ENCODE measurements at regions not wholly inside any gene's neighbourhood (a gene's known extent, or its start where the extent isn't known, plus 50 kb on each side); places are given as distances from the start of the nearest gene placed in this dataset.

DNA sequence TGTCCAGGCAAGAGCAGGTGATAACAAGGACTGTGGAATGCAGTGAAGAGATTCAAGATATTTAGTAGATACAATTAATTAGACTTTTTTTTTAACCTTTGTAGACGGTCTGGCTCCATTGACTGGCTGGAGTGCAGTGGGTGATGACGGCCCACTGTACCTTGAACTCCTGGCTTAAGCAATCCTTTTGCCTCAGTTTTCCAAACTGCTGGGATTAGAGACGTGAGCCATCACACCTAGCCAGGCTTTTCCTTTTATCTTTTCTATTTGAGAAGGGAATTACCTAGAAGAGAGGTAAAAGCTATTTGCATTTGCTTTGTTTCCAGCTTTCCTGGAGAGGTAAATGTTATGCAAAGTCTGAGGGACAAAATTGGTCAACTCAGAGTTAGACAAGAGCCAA is 213.0 kb upstream of the MAGI2 start:
- H3K4me2 ChIP-seq (ENCODE audit: low read depth, low read length, poor library complexity, severe bottlenecking): no peak overlapping the region
- no peak overlapping the region for H3K9ac ChIP-seq (ENCODE audit: low read depth, low read length, poor library complexity, severe bottlenecking)
- H3K36me3 ChIP-seq (ENCODE audit: insufficient read depth, low read length): no peaks in the 10 kb centered on the region
- H4K20me1 ChIP-seq (ENCODE audit: insufficient read depth, low read length, poor library complexity, severe bottlenecking): no peaks in the 10 kb centered on the region
- H3K9me2 ChIP-seq (replicated peaks; ENCODE audit: low read depth, low read length): no peaks in the 10 kb centered on the region
- H3F3A ChIP-seq (ENCODE audit: low read depth): no peaks in the 10 kb centered on the region
- no peaks in the 10 kb centered on the region for H3K27me3 ChIP-seq (ENCODE audit: insufficient read depth, low read length, poor library complexity, severe bottlenecking)
- H2AFZ ChIP-seq (ENCODE audit: low read length): no peak overlapping the region
- H3K79me2 ChIP-seq (ENCODE audit: insufficient read depth, low read length): no peaks in the 10 kb centered on the region
- no peaks in the 10 kb centered on the region for H3K4me1 ChIP-seq (ENCODE audit: insufficient read depth, low read length, poor library complexity, severe bottlenecking)
- TF ChIP-seq, protein P1, sequence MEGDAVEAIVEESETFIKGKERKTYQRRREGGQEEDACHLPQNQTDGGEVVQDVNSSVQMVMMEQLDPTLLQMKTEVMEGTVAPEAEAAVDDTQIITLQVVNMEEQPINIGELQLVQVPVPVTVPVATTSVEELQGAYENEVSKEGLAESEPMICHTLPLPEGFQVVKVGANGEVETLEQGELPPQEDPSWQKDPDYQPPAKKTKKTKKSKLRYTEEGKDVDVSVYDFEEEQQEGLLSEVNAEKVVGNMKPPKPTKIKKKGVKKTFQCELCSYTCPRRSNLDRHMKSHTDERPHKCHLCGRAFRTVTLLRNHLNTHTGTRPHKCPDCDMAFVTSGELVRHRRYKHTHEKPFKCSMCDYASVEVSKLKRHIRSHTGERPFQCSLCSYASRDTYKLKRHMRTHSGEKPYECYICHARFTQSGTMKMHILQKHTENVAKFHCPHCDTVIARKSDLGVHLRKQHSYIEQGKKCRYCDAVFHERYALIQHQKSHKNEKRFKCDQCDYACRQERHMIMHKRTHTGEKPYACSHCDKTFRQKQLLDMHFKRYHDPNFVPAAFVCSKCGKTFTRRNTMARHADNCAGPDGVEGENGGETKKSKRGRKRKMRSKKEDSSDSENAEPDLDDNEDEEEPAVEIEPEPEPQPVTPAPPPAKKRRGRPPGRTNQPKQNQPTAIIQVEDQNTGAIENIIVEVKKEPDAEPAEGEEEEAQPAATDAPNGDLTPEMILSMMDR (conservative IDR thresholded peaks at IDR 0.05; ENCODE audit: low read length): no peak
- no peak for TF ChIP-seq EZH2phosphoT487 (IDR thresholded peaks at IDR 0.05; ENCODE audit: borderline replicate concordance)
- no peak overlapping the region for H3K4me3 ChIP-seq (ENCODE audit: low read length, poor library complexity, severe bottlenecking)
- no peaks in the 10 kb centered on the region for H3K9me3 ChIP-seq (ENCODE audit: insufficient read depth, low read depth, low read length)

DNA sequence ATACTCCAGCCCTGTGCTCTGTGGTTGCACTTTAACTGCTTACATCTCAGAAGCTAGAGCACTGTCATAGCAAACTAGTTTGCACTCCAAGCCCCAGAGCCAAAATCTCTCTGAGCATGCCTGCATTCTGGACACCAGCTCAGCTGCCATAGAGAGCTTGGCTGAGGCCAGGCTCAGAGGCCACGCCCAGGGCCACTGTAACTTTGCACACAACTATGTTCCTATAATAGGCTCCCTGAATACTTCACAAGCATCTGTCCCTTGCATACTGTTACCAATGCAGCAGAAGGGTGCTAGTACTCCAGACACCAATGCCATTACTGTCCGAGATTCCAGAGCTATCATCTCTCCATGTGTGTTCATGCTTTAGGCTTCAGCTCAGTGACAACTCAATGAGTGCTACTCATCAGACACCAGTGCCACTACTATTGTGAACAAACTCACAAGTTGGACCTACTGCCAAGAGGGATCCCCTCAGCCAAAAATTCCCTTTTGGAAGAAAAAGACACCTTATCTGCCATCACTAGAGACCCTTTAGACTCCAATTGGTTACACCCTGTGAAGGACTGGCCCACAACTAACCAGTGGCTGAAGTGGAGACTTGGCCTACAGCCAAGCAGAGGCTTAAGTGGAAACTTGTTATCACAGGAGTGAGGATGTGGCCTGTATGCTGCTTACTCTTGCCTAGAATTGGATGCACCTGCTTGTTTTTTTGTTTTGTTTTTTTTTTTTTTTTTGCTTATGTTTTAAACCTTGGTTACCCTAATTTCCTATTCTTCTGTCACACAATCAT is 211.6 kb upstream of the MAGI2 start:
- H3K4me2 ChIP-seq (ENCODE audit: low read depth, low read length, poor library complexity, severe bottlenecking): no peak overlapping the region
- H3K4me3 ChIP-seq (ENCODE audit: low read length, poor library complexity, severe bottlenecking): no peak overlapping the region
- no peaks in the 10 kb centered on the region for H3K9me2 ChIP-seq (replicated peaks; ENCODE audit: low read depth, low read length)
- H2AFZ ChIP-seq (ENCODE audit: low read length): no peak overlapping the region
- no peaks in the 10 kb centered on the region for H4K20me1 ChIP-seq (ENCODE audit: insufficient read depth, low read length, poor library complexity, severe bottlenecking)
- no peaks in the 10 kb centered on the region for H3K4me1 ChIP-seq (ENCODE audit: insufficient read depth, low read length, poor library complexity, severe bottlenecking)
- H3K27me3 ChIP-seq (ENCODE audit: insufficient read depth, low read length, poor library complexity, severe bottlenecking): no peaks in the 10 kb centered on the region
- H3K36me3 ChIP-seq (ENCODE audit: insufficient read depth, low read length): no peaks in the 10 kb centered on the region
- no peaks in the 10 kb centered on the region for H3K9me3 ChIP-seq (ENCODE audit: insufficient read depth, low read depth, low read length)
- TF ChIP-seq, protein P1 (conservative IDR thresholded peaks at IDR 0.05; ENCODE audit: low read length): no peak
- no peak for TF ChIP-seq EZH2phosphoT487 (IDR thresholded peaks at IDR 0.05; ENCODE audit: borderline replicate concordance)
- no peaks in the 10 kb centered on the region for H3F3A ChIP-seq (ENCODE audit: low read depth)
- H3K9ac ChIP-seq (ENCODE audit: low read depth, low read length, poor library complexity, severe bottlenecking): no peak overlapping the region
- H3K79me2 ChIP-seq (ENCODE audit: insufficient read depth, low read length): no peaks in the 10 kb centered on the region

DNA sequence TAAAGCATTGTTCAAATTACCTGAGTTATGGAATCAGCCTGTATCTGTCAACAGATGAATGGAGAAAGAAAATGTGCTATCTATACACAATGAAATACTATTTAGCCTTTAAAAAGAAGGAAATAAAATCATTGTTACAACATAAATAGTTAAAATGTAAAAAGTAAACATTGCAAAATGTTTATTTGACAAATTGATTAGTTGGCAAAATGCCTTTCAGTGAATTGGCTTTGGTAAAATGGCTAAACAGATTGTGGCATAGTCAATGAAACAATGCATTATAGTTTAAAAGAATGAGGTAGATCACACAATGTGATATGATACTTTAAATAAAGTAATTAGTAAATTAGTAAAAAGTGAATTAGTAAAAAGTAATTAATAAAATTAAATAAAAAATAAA is 204.8 kb upstream of the MAGI2 start:
- H3K4me1 ChIP-seq (ENCODE audit: insufficient read depth, low read length, poor library complexity, severe bottlenecking): no peaks in the 10 kb centered on the region
- no peaks in the 10 kb centered on the region for H4K20me1 ChIP-seq (ENCODE audit: insufficient read depth, low read length, poor library complexity, severe bottlenecking)
- H3F3A ChIP-seq (ENCODE audit: low read depth): no peaks in the 10 kb centered on the region
- no peaks in the 10 kb centered on the region for H3K79me2 ChIP-seq (ENCODE audit: insufficient read depth, low read length)
- no peak overlapping the region for H2AFZ ChIP-seq (ENCODE audit: low read length)
- no peak overlapping the region for H3K9ac ChIP-seq (ENCODE audit: low read depth, low read length, poor library complexity, severe bottlenecking)
- TF ChIP-seq, protein P1 (conservative IDR thresholded peaks at IDR 0.05; ENCODE audit: low read length): no peak
- TF ChIP-seq EZH2phosphoT487 (IDR thresholded peaks at IDR 0.05; ENCODE audit: borderline replicate concordance): no peak
- H3K4me3 ChIP-seq (ENCODE audit: low read length, poor library complexity, severe bottlenecking): no peak overlapping the region
- H3K27me3 ChIP-seq (ENCODE audit: insufficient read depth, low read length, poor library complexity, severe bottlenecking): no peaks in the 10 kb centered on the region
- H3K9me3 ChIP-seq (ENCODE audit: insufficient read depth, low read depth, low read length): no peaks in the 10 kb centered on the region
- no peaks in the 10 kb centered on the region for H3K9me2 ChIP-seq (replicated peaks; ENCODE audit: low read depth, low read length)
- H3K4me2 ChIP-seq (ENCODE audit: low read depth, low read length, poor library complexity, severe bottlenecking): no peak overlapping the region
- H3K36me3 ChIP-seq (ENCODE audit: insufficient read depth, low read length): no peaks in the 10 kb centered on the region
